IPS DF 6.9 (cell line): ENCODE measurements at regions not wholly inside any gene's neighbourhood (a gene's known extent, or its start where the extent isn't known, plus 50 kb on each side); places are given as distances from the start of the nearest gene placed in this dataset.

Experiments used
- DNase-seq: peaks from one replicate; pipeline ENCODE4 v3.0.0-alpha.2; 2013; ENCODE audit warnings: low read depth, low spot score
- H3K27ac ChIP-seq: one replicate; pipeline ENCODE4 v1.5.1; 2013; ENCODE audit warnings: low read length, control low read depth
- H3K27me3 ChIP-seq: 2 replicates; pipeline ENCODE4 v1.6.1; 2013; ENCODE audit warnings: mild to moderate bottlenecking, low read length; ENCODE audit not compliant: control insufficient read depth, insufficient read depth
- H3K36me3 ChIP-seq: 2 replicates; pipeline ENCODE4 v1.6.1; 2013; ENCODE audit warnings: low read length; ENCODE audit not compliant: control insufficient read depth, insufficient read depth
- H3K4me1 ChIP-seq: 2 replicates; pipeline ENCODE4 v1.6.1; 2013; ENCODE audit warnings: low read length; ENCODE audit not compliant: control insufficient read depth, insufficient read depth
- H3K4me3 ChIP-seq: 2 replicates; pipeline ENCODE4 v1.5.1; 2013; ENCODE audit warnings: mild to moderate bottlenecking, low read length
- H3K9me3 ChIP-seq: 2 replicates; pipeline ENCODE4 v1.6.1; 2013; ENCODE audit warnings: low read length, inconsistent platforms; ENCODE audit not compliant: control insufficient read depth, insufficient read depth
- WGBS: extraction: QIAGEN DNeasy Blood & Tissue Kit; methylation state at CpG from one replicate; pipeline ENCODE4 v1.1.7; 2013; ENCODE audit warnings: mixed read lengths, missing lambda C conversion rate; ENCODE audit not compliant: insufficient read length, insufficient coverage; 5-methylcytosine and 5-hydroxymethylcytosine counted together

DNA sequence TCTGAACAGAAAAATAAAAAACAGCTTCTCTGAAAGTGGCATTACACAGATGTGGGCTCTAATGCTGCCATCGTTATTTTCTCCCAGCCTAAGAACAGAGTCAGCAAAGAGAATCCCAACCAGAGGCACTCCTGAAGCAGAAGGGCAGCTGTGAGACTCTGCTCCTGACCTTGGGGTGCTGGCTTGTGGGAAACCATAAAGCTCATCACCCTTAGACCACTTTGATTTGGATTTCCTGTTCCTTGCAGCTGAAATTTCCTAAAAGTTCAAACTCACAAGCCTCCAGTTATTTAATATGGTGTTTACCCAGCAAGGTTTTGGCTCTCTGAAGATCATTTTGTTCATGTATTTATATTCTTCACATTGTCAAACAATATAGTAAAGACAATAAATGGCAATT, 814.8 kb downstream of the TNS3 start:
- H3K9me3 ChIP-seq: no peaks in the 10 kb centered on the region
- H3K4me1 ChIP-seq: no peaks in the 10 kb centered on the region
- no peak for DNase-seq
- H3K36me3 ChIP-seq: no peaks in the 10 kb centered on the region; the same call in 1 of the 2 replicates
- H3K27me3 ChIP-seq: no peaks in the 10 kb centered on the region
- H3K4me3 ChIP-seq: no peak overlapping the region
- WGBS: no CpG with 5 or more reads among the region's 1 CpG
- no peak overlapping the region for H3K27ac ChIP-seq

- no peak overlapping the region for H3K27ac ChIP-seq
- H3K4me3 ChIP-seq: no peak overlapping the region
- WGBS: no CpG with 5 or more reads among the region's 3 CpGs
- H3K36me3 ChIP-seq: no peaks in the 10 kb centered on the region; the same call in 1 of the 2 replicates
- no peaks in the 10 kb centered on the region for H3K4me1 ChIP-seq
- H3K9me3 ChIP-seq: no peaks in the 10 kb centered on the region
- DNase-seq: no peak
- no peaks in the 10 kb centered on the region for H3K27me3 ChIP-seq
Measured at GRCh38 chr7:46764100-46764936, 817.6 kb downstream of the TNS3 start.

DNA sequence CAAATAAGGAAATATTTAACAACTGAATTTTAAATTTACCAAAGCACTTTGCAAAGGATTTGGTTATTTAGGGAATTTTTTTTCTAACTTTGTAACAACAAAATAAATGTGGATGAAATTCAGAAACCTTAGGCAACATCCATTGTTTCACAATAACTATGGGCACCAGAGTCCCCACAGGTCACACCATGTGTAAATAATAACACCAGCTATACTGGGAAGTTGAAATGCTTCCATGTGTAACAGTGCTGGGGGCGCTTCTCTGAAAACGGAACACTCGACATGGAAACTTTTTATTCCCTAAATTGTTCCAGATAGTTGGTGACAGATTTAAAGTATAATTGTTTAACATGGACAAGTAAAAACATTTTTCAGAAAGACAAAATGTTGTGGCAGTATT, 818.6 kb downstream of the TNS3 start:
- no peak overlapping the region for H3K4me3 ChIP-seq
- no peak overlapping the region for H3K27ac ChIP-seq
- H3K9me3 ChIP-seq: no peaks in the 10 kb centered on the region
- H3K27me3 ChIP-seq: no peaks in the 10 kb centered on the region
- no peak for DNase-seq
- no peaks in the 10 kb centered on the region for H3K4me1 ChIP-seq
- no peaks in the 10 kb centered on the region for H3K36me3 ChIP-seq
- WGBS: no CpG with 5 or more reads among the region's 3 CpGs

- H3K36me3 ChIP-seq: no peaks in the 10 kb centered on the region
- WGBS: no CpG with 5 or more reads among the region's 7 CpGs
- no peak for DNase-seq
- H3K4me3 ChIP-seq: no peak overlapping the region
- H3K27me3 ChIP-seq: no peaks in the 10 kb centered on the region
- no peaks in the 10 kb centered on the region for H3K4me1 ChIP-seq
- no peak overlapping the region for H3K27ac ChIP-seq
- H3K9me3 ChIP-seq: no peaks in the 10 kb centered on the region
Measured at GRCh38 chr7:46759711-46760480, 822.0 kb downstream of the TNS3 start.

GRCh38 chr7:46756996-46757395, 824.9 kb downstream of the TNS3 start:
- H3K4me3 ChIP-seq: no peak overlapping the region
- no peaks in the 10 kb centered on the region for H3K36me3 ChIP-seq
- no CpG with 5 or more reads among the region's 4 CpGs for WGBS
- no peaks in the 10 kb centered on the region for H3K4me1 ChIP-seq
- no peaks in the 10 kb centered on the region for H3K27me3 ChIP-seq
- DNase-seq: no peak
- no peaks in the 10 kb centered on the region for H3K9me3 ChIP-seq
- no peak overlapping the region for H3K27ac ChIP-seq

GRCh38 chr7:46756256-46756655, 825.7 kb downstream of the TNS3 start:
- Histone ChIP-seq H3K27me3 (no peaks in the 10 kb centered on the region), H3K4me3 (no peak overlapping the region), H3K9me3 (no peaks in the 10 kb centered on the region), H3K27ac (no peak overlapping the region), H3K4me1 (no peaks in the 10 kb centered on the region), H3K36me3 (no peaks in the 10 kb centered on the region)
- DNase-seq: no peak
- WGBS: no CpG with 5 or more reads among the region's 1 CpG

DNA sequence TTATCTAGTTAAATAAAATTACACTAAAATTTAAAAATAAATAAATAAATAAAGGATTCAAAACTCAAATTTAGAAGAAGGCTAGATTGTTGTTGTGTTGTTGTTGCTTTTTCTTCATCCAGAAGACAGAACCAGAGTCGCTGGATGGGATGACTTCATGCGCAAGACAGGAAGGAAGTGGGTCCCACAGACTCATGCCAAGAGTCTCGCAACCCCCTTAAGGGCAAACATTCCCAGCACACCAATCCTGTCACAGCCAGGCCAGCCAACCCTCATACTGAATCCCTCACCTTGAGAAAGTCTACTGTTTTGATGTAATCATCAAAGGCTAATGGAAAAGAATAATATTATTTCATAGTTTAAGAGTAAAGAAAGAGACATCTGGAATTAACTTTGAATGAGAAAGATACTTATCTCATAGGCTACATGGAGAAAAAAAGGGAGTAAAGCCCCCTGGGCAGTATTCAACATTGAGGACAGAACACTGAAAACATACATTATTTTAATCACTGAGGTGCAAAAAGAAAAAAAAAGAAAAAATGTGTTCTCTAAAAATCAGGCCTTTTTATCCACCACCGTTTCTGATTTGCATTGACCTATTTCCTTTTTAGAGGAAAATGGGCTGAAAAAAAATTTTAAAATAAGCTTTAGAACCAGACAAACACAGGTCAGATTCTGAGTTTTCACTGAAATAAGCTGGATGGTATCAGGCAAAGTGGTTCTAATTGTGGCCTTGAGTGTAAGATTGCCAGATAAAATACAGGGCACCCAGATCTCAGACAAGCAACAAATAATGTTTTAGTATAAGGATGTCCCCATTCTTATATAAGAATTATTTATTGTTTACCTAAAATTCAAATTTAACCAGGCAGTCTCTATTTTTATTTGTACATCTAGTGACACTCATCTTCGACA, 826.5 kb downstream of the TNS3 start:
- H3K9me3 ChIP-seq: no peaks in the 10 kb centered on the region
- no peak overlapping the region for H3K27ac ChIP-seq
- H3K4me1 ChIP-seq: no peaks in the 10 kb centered on the region
- DNase-seq: no peak
- no CpG with 5 or more reads among the region's 5 CpGs for WGBS
- H3K36me3 ChIP-seq: no peaks in the 10 kb centered on the region
- no peak overlapping the region for H3K4me3 ChIP-seq
- H3K27me3 ChIP-seq: no peaks in the 10 kb centered on the region

GRCh38 chr7:46754140-46754720, 827.7 kb downstream of the TNS3 start:
- H3K9me3 ChIP-seq: no peaks in the 10 kb centered on the region
- H3K27ac ChIP-seq: no peak overlapping the region
- H3K4me1 ChIP-seq: no peaks in the 10 kb centered on the region
- DNase-seq: no peak
- no peaks in the 10 kb centered on the region for H3K27me3 ChIP-seq
- WGBS: no CpG with 5 or more reads among the region's 2 CpGs
- no peaks in the 10 kb centered on the region for H3K36me3 ChIP-seq
- no peak overlapping the region for H3K4me3 ChIP-seq

DNA sequence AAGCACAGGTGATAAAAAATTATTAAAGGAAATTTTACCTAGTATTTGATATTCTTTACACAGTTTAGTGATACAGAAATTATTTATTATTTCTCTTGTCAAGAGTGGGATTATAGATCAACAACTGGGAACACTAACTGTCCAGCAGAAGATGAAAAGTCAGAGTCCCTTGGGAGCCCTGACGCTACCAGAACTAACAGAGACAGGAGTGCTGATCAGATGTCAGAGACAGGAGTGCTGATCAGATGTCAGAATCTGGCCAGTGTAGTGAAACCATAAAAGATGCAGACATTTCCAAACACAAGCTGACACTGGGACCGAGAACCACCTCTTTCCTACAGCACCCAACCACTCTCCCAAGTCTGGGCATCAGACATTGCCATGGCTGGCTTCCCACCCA, 828.2 kb downstream of the TNS3 start:
- Histone ChIP-seq H3K9me3 (no peaks in the 10 kb centered on the region), H3K27ac (no peak overlapping the region), H3K4me1 (no peaks in the 10 kb centered on the region), H3K36me3 (no peaks in the 10 kb centered on the region), H3K4me3 (no peak overlapping the region), H3K27me3 (no peaks in the 10 kb centered on the region)
- DNase-seq: no peak
- no CpG with 5 or more reads among the region's 2 CpGs for WGBS

- no peaks in the 10 kb centered on the region for H3K36me3 ChIP-seq
- no peak overlapping the region for H3K27ac ChIP-seq
- no peaks in the 10 kb centered on the region for H3K4me1 ChIP-seq
- H3K27me3 ChIP-seq: no peaks in the 10 kb centered on the region
- no CpG with 5 or more reads among the region's 3 CpGs for WGBS
- no peak overlapping the region for H3K4me3 ChIP-seq
- H3K9me3 ChIP-seq: no peaks in the 10 kb centered on the region
- no peak for DNase-seq
Measured at GRCh38 chr7:46752881-46753366, 829.0 kb downstream of the TNS3 start.
